SK-N-SH (cell line): ENCODE measurements at regions not wholly inside any gene's neighbourhood (a gene's known extent, or its start where the extent isn't known, plus 50 kb on each side); places are given as distances from the start of the nearest gene placed in this dataset.

ENCODE experiments used
- YY1 ChIP-seq: IDR thresholded peaks from 2 replicates; pipeline ENCODE4 v1.4.0; 2012; ENCODE audit warnings: low read depth, mild to moderate bottlenecking
- TF ChIP-seq, protein P1 (sequence below): fragments of 200-600 bp; sonication (generic); IDR thresholded peaks from 2 replicates; pipeline ENCODE4 v1.6.1; 2017; ENCODE audit warnings: antibody characterized with exemption, mild to moderate bottlenecking, moderate library complexity

DNA sequence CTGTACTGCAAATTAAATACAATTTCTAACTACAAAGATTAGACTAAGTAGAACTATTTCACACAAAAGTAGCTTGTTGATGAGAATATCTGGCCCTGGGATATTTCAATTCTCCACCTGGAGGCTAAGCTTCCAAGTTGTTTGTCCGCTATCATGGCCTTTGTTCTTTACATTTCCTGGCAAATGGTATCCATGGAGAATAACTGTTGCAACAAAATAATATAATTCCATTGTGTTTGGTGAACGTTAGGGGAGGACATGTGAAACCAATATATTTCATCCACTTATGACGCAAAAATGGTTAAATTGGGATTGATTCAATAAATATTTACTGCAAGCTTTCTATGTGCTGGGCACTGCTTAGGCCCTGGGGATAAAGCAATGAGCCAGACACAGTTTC lies 565.4 kb downstream of the PTPRC start:
- TF ChIP-seq, protein P1, sequence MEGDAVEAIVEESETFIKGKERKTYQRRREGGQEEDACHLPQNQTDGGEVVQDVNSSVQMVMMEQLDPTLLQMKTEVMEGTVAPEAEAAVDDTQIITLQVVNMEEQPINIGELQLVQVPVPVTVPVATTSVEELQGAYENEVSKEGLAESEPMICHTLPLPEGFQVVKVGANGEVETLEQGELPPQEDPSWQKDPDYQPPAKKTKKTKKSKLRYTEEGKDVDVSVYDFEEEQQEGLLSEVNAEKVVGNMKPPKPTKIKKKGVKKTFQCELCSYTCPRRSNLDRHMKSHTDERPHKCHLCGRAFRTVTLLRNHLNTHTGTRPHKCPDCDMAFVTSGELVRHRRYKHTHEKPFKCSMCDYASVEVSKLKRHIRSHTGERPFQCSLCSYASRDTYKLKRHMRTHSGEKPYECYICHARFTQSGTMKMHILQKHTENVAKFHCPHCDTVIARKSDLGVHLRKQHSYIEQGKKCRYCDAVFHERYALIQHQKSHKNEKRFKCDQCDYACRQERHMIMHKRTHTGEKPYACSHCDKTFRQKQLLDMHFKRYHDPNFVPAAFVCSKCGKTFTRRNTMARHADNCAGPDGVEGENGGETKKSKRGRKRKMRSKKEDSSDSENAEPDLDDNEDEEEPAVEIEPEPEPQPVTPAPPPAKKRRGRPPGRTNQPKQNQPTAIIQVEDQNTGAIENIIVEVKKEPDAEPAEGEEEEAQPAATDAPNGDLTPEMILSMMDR = no peak
- TF ChIP-seq YY1 = no peak
